VCaP (cell line): ENCODE measurements at regions not wholly inside any gene's neighbourhood (a gene's known extent, or its start where the extent isn't known, plus 50 kb on each side); places are given as distances from the start of the nearest gene placed in this dataset.
A peak's percentile ranks its signal among the peaks of the same experiment; 100 is the strongest.

ENCODE experiments used
- H3K27ac ChIP-seq: fragments of 450-650 bp; 2 replicates; pipeline ENCODE4 v1.5.1; 2017
- TF ChIP-seq, protein P1 (sequence below): fragments of 450-650 bp; conservative IDR thresholded peaks from 2 replicates; pipeline ENCODE4 v1.5.1; 2017; ENCODE audit warnings: mild to moderate bottlenecking, moderate library complexity

DNA sequence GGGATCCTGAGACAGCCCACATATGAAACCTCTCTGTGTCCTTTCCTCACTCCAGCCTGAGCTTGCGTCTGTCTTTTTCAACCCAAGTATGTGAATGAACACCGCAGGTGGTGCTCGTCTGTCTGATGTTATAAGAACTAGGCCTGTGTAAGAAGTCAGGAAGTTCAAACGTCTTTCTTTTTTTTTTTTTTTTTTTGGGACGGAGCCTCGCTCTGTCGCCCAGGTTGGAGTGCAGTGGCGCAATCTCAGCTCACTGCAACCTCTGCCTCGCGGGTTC is 92.3 kb downstream of the ANKRD10 start:
- TF ChIP-seq, protein P1, sequence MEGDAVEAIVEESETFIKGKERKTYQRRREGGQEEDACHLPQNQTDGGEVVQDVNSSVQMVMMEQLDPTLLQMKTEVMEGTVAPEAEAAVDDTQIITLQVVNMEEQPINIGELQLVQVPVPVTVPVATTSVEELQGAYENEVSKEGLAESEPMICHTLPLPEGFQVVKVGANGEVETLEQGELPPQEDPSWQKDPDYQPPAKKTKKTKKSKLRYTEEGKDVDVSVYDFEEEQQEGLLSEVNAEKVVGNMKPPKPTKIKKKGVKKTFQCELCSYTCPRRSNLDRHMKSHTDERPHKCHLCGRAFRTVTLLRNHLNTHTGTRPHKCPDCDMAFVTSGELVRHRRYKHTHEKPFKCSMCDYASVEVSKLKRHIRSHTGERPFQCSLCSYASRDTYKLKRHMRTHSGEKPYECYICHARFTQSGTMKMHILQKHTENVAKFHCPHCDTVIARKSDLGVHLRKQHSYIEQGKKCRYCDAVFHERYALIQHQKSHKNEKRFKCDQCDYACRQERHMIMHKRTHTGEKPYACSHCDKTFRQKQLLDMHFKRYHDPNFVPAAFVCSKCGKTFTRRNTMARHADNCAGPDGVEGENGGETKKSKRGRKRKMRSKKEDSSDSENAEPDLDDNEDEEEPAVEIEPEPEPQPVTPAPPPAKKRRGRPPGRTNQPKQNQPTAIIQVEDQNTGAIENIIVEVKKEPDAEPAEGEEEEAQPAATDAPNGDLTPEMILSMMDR: no peak
- H3K27ac ChIP-seq: no peak overlapping the region

DNA sequence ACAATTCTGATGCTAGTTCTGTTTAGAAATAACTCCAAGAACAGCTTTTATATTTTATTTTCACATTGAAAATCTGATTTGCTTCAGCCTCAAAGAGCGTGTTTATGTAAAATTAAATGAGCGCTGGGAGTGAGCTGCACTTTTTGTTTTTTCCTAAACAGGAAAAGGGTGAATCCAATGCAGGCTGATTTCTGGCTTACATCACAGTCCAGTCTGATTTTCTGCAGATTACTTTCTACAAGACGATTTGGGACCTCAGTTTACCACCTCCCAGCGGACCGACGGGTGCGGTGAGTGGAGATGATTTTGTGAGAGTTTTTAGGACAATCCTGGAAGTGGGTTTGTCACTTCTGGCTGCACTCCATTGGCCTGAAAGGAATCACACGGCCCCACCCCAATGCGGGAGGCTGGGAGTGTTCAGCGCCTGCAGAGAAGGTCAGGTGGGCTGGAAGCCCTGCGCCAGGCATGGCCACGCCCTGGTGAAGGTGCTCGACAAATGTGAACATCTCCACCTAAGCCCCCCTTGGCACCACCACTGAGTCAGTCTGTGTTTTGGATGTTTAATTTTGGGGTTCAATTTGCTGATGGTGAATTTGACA is 90.1 kb downstream of the ANKRD10 start:
- H3K27ac ChIP-seq: no peak overlapping the region; the same call in 1 of the 2 replicates
- TF ChIP-seq, protein P1: no peak

DNA sequence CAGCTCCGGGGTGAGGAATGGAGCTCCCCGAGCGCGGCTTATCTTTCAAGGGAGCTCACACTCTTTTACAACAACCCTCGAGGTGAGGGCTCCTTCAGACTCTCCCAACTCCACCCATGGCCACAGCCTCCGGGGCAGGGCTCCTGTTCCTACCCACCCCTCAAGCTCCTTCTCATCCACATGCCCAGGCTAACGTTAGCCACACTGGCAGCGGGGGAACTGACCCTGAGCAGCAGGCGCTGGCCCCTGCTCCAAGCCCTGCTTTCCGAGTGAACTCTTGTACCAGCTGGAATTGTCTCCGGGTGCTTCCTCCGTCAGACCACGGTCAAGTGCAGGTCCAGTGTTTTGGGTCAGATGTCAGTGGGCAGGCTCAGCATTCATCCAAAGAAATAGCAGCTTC is 89.4 kb downstream of the ANKRD10 start:
- TF ChIP-seq, protein P1: no peak

DNA sequence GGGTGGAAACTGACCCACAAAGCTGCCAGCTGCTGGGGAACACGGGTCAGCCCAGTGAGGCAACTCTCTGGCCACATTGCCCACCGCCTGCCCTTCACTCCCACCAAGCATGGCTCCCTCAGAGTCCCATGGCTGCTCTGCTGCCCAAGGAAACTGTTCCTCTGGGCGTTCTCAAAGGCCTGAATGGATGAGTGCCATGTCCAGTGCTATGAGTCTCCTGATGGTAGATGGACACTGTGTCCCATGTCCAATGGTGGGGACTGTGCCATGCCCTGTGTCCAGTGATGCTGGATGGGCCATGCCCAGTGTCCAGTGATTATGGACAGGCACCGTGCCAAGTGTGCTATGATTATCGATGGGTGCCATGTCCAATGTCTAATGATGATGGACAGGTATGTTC is 88.8 kb downstream of the ANKRD10 start:
- TF ChIP-seq, protein P1: no peak
- peak overlapping the region; percentile 72 for H3K27ac ChIP-seq

More for the DNA sequence above, 89.4 kb downstream of the ANKRD10 start:
- peak overlapping the region; percentile 72; the same call in 1 of the 2 replicates for H3K27ac ChIP-seq

DNA sequence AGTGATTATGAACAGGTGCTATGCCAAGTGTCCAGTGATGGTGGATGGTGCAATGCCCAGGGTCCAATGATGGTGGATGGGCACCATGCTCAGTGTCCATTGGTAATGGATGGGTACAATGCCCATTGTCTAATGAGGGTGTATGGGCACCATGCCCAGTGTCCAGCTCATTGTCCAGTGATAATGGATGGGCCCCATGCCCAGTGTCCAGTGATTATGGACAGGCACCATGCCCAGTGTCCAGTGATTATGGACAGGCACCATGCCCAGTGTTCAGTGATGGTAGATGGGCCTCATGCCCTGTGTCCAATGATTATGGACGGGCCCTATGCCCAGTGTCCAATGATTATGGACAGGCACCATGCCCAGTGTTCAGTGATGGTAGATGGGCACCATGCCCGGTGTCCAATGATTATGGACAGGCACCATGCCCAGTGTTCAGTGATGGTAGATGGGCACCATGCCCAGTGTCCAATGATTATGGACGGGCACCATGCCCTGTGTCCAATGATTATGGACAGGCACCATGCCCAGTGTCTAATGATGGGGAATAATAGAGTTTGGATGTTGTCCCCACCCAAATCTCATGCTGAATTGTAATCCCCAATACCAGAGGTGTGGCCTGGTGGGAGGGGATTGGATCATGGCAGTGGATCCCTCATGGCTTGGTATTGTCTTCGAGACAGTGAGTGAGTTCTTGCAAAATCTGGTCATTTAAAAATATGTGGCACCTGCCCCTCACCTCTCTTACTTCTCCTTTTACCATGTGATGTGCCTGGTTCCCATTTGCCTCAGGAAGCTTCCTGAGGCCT is 87.8 kb downstream of the ANKRD10 start:
- TF ChIP-seq, protein P1: no peak
- H3K27ac ChIP-seq: peak overlapping the region; percentile 72
